NCI-H82 treated with DMSO at 0.1 percent for 48 hours (cell line): ENCODE measurements at regions not wholly inside any gene's neighbourhood (a gene's known extent, or its start where the extent isn't known, plus 50 kb on each side); places are given as distances from the start of the nearest gene placed in this dataset.
A peak's percentile ranks its signal among the peaks of the same experiment; 100 is the strongest.

Experiments used
- DNase-seq: peaks from one replicate; lab custom pipeline; 2025; ENCODE audit not compliant: unreplicated experiment; lab: John Stamatoyannopoulos, UW

- DNase-seq: no peak
Measured at GRCh38 chr6:26149240-26149639, 62.0 kb downstream of the HFE start.

- DNase-seq: no peak
Measured at GRCh38 chr6:26152226-26153101, 65.2 kb downstream of the HFE start.

GRCh38 chr6:26155061-26155930, 68.1 kb downstream of the HFE start:
- DNase-seq: peak; percentile 75

GRCh38 chr6:26156105-26156849, 69.0 kb downstream of the HFE start:
- DNase-seq: peak; percentile 79

GRCh38 chr6:26156850-26157250, 69.6 kb downstream of the HFE start:
- no peak for DNase-seq

GRCh38 chr6:26157251-26158075, 70.2 kb downstream of the HFE start:
- peak; percentile 100 for DNase-seq

- DNase-seq: peak; percentile 100
Measured at GRCh38 chr6:26158076-26158580, 70.9 kb downstream of the HFE start.

- DNase-seq: peak; percentile 76
Measured at GRCh38 chr6:26158581-26159356, 71.5 kb downstream of the HFE start.

- DNase-seq: no peak
Measured at GRCh38 chr6:26159357-26160273, 72.4 kb downstream of the HFE start.

- no peak for DNase-seq
Measured at GRCh38 chr6:26161322-26161721, 74.1 kb downstream of the HFE start.

GRCh38 chr6:26162399-26162798, 75.2 kb downstream of the HFE start:
- DNase-seq: no peak

GRCh38 chr6:26163427-26164119, 76.3 kb downstream of the HFE start:
- no peak for DNase-seq

GRCh38 chr6:26164120-26164505, 76.9 kb downstream of the HFE start:
- DNase-seq: no peak

GRCh38 chr6:26165261-26165790, 78.1 kb downstream of the HFE start:
- DNase-seq: no peak

GRCh38 chr6:26170181-26170580, 83.0 kb downstream of the HFE start:
- no peak for DNase-seq

- no peak for DNase-seq
Measured at GRCh38 chr6:26170951-26171841, 84.0 kb downstream of the HFE start.

GRCh38 chr6:26172608-26172968, 85.4 kb downstream of the HFE start:
- peak; percentile 37 for DNase-seq
